Activated CD4-positive, alpha-beta memory T cell treated with anti-CD3 and anti-CD28 coated beads, Interleukin-2, amount 10 ng/mL, durations not matched to agents 7 days and 5 days (primary cell): ENCODE measurements at regions not wholly inside any gene's neighbourhood (a gene's known extent, or its start where the extent isn't known, plus 50 kb on each side); places are given as distances from the start of the nearest gene placed in this dataset.

ENCODE experiments used
- CTCF ChIA-PET: fragments of 350-600 bp; sonication (Branson Sonifier 250); formaldehyde crosslinking; loops from one replicate; lab custom pipeline; 2021; ENCODE audit warnings: antibody characterized with exemption, inconsistent platforms; lab: Charles Lee
- POLR2A ChIA-PET: fragments of 350-600 bp; sonication (Branson Sonifier 250); formaldehyde crosslinking; loops from one replicate; lab custom pipeline; 2021; ENCODE audit warnings: antibody characterized with exemption; lab: Charles Lee
- DNase-seq: peaks from one replicate; pipeline ENCODE4 v3.0.0-alpha.2; 2020
- H3K27ac Mint-ChIP-seq: one replicate; pipeline ENCODE4 v1.8.0; 2021; ENCODE audit warnings: mild to moderate bottlenecking, mixed read lengths
- H3K27me3 Mint-ChIP-seq: one replicate; pipeline ENCODE4 v1.8.0; 2021; ENCODE audit warnings: mixed read lengths
- H3K36me3 Mint-ChIP-seq: one replicate; pipeline ENCODE4 v1.8.0; 2021; ENCODE audit warnings: low read depth, mixed read lengths
- H3K4me1 Mint-ChIP-seq: one replicate; pipeline ENCODE4 v1.8.0; 2021; ENCODE audit warnings: mixed read lengths
- H3K4me3 Mint-ChIP-seq: one replicate; pipeline ENCODE4 v1.8.0; 2021; ENCODE audit warnings: mild to moderate bottlenecking, mixed read lengths
- H3K9me3 Mint-ChIP-seq: one replicate; pipeline ENCODE4 v1.8.0; 2021; ENCODE audit warnings: mixed read lengths

DNA sequence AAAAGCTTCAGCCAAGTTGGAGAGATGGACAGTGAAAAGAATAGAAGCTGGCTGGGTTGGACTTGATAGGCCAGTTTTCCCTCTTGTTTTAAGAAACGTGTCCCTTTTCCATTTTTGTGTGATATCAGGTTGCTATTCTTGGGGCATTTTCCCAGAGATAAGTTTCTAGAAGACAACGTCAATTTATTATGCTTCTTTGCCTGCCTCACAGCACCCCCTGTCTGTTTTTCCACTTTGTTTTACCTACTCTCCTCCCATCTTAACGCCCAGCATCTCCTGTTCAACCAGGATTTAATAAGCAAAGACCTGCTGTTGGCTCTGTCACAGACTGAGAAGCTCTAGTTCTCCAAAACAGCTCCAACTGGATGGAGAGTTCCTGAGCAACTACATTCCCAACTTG, 317.8 kb upstream of the ZNF521 start:
- CTCF ChIA-PET, result no interaction called here
- H3K27ac Mint-ChIP-seq, result no peak overlapping the region

DNA sequence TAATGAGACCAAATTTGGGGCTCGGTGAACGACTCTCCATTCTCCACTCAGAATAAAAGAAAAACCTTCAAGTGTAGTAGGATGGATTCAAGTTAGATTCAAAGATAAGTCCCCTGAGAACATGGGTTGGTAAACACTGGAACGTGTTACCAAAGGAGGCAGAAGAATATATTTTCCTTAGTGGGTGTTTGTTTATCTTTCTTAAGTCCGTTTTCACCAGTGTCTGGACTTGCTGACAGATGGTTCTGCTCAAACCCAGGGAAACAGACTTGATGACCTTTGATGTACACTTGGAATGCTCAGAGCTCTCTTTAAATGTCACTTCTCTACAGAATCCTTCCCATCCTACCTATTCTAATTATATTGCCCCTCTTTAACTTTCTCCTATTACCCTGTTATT, 310.3 kb upstream of the ZNF521 start:
- ChIA-PET POLR2A (no interaction called here), CTCF (no interaction called here)
- H3K9me3 Mint-ChIP-seq, result no peaks in the 10 kb centered on the region
- no peaks in the 10 kb centered on the region for H3K27me3 Mint-ChIP-seq
- no peak for DNase-seq
- H3K36me3 Mint-ChIP-seq, result no peaks in the 10 kb centered on the region
- H3K27ac Mint-ChIP-seq, result no peak overlapping the region
- H3K4me3 Mint-ChIP-seq, result no peak overlapping the region
- no peaks in the 10 kb centered on the region for H3K4me1 Mint-ChIP-seq

More for the DNA sequence above, 317.8 kb upstream of the ZNF521 start:
- no peak overlapping the region for H3K4me3 Mint-ChIP-seq
- DNase-seq, result no peak
- POLR2A ChIA-PET, result no interaction called here
- no peaks in the 10 kb centered on the region for H3K9me3 Mint-ChIP-seq
- H3K4me1 Mint-ChIP-seq, result no peaks in the 10 kb centered on the region
- no peaks in the 10 kb centered on the region for H3K36me3 Mint-ChIP-seq
- H3K27me3 Mint-ChIP-seq, result no peaks in the 10 kb centered on the region

DNA sequence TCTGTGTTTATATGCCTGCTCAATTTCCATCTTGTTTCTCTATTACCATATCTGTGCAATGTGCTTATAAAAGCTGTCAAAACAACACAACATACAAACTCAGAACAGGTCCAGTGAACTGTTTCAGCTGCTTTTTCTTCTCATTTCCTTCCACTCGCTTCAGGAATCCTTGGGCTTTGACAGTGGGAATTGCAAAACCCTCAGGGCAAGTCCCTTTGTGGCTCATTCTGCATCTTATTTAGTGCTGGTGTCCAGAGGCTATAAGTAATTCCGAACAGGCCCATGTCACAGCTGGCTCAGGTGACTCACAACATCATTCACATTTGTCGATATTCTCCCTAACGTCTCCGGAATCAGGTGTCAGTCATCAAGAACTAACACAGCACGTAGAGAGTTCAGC, 309.9 kb upstream of the ZNF521 start:
- POLR2A ChIA-PET, result no interaction called here

GRCh38 chr18:25659541-25659940, 307.6 kb upstream of the ZNF521 start:
- H3K36me3 Mint-ChIP-seq, result no peaks in the 10 kb centered on the region
- DNase-seq, result no peak
- ChIA-PET CTCF (no interaction called here), POLR2A (no interaction called here)
- no peak overlapping the region for H3K4me3 Mint-ChIP-seq
- no peaks in the 10 kb centered on the region for H3K27me3 Mint-ChIP-seq
- H3K9me3 Mint-ChIP-seq, result no peaks in the 10 kb centered on the region
- H3K4me1 Mint-ChIP-seq, result no peaks in the 10 kb centered on the region
- H3K27ac Mint-ChIP-seq, result no peak overlapping the region

More for the DNA sequence above, 309.9 kb upstream of the ZNF521 start:
- H3K27ac Mint-ChIP-seq, result no peak overlapping the region
- H3K4me3 Mint-ChIP-seq, result no peak overlapping the region
- no peaks in the 10 kb centered on the region for H3K27me3 Mint-ChIP-seq
- no peaks in the 10 kb centered on the region for H3K36me3 Mint-ChIP-seq
- no peak for DNase-seq
- CTCF ChIA-PET, result no interaction called here
- H3K9me3 Mint-ChIP-seq, result no peaks in the 10 kb centered on the region
- H3K4me1 Mint-ChIP-seq, result no peaks in the 10 kb centered on the region

DNA sequence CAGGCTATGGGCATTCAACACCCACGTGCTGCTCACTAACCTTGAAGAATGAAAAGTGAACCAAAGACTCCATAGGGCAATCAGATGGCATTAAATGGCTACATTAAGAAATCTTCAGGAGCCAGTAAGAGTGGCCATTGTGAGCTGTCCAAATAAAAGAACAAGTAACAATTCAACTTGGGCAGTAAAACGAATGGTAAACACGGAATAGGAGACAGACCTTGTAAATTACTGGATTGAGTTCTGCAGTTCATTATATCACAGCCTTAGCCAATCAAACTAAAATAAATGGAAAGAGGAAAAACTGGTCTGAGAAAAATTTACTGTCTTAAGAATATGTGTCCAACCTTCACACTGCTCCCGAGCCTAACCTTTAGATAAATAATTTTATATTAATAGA, 306.5 kb upstream of the ZNF521 start:
- H3K4me3 Mint-ChIP-seq, result no peak overlapping the region
- DNase-seq, result no peak
- H3K9me3 Mint-ChIP-seq, result no peaks in the 10 kb centered on the region
- no peaks in the 10 kb centered on the region for H3K4me1 Mint-ChIP-seq
- H3K36me3 Mint-ChIP-seq, result no peaks in the 10 kb centered on the region
- H3K27me3 Mint-ChIP-seq, result no peaks in the 10 kb centered on the region
- CTCF ChIA-PET, result no interaction called here
- H3K27ac Mint-ChIP-seq, result no peak overlapping the region
- POLR2A ChIA-PET, result no interaction called here

- DNase-seq, result no peak
- no peaks in the 10 kb centered on the region for H3K4me1 Mint-ChIP-seq
- no peaks in the 10 kb centered on the region for H3K27me3 Mint-ChIP-seq
- POLR2A ChIA-PET, result no interaction called here
- CTCF ChIA-PET, result no interaction called here
- no peaks in the 10 kb centered on the region for H3K36me3 Mint-ChIP-seq
- no peak overlapping the region for H3K4me3 Mint-ChIP-seq
- no peak overlapping the region for H3K27ac Mint-ChIP-seq
- peaks cover 1% of the 10 kb centered on the region for H3K9me3 Mint-ChIP-seq
Measured at GRCh38 chr18:25651553-25651952, 299.6 kb upstream of the ZNF521 start.

- ChIA-PET CTCF (no interaction called here), POLR2A (no interaction called here)
- DNase-seq, result no peak
- H3K9me3 Mint-ChIP-seq, result peaks cover 1% of the 10 kb centered on the region
- H3K4me3 Mint-ChIP-seq, result no peak overlapping the region
- H3K27ac Mint-ChIP-seq, result no peak overlapping the region
- H3K27me3 Mint-ChIP-seq, result no peaks in the 10 kb centered on the region
- H3K4me1 Mint-ChIP-seq, result no peaks in the 10 kb centered on the region
- no peaks in the 10 kb centered on the region for H3K36me3 Mint-ChIP-seq
Measured at GRCh38 chr18:25650201-25650941, 298.4 kb upstream of the ZNF521 start.

DNA sequence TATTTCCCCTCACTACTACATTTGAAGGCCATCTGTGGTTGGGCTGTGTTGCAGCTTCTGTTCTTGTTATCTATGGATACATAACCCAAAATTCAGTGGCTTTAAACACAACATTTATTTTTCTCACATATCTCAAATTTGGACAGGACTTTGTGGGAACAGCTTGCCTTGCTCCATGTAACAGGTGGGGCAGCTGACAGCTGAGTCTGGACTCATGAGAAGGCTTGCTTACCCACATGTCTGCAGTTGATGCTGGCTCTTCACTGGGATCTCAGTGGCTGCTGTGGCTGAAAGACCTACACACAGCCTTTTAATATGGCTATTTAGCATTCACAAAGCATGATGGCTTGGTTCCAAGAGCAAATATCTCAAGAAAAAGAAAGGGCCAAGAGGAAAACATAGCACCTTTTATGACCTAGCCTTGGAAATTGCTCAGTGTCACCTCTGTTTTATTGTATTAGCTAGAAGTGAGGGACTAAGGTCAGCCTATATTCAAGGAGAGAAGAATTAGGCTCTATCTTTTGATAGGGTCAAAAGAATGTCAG, 296.8 kb upstream of the ZNF521 start:
- no peak for DNase-seq
- H3K27me3 Mint-ChIP-seq, result no peaks in the 10 kb centered on the region
- H3K4me1 Mint-ChIP-seq, result no peaks in the 10 kb centered on the region
- CTCF ChIA-PET, result no interaction called here
- no peak overlapping the region for H3K27ac Mint-ChIP-seq
- peaks cover 1% of the 10 kb centered on the region for H3K9me3 Mint-ChIP-seq
- H3K4me3 Mint-ChIP-seq, result no peak overlapping the region
- POLR2A ChIA-PET, result no interaction called here
- H3K36me3 Mint-ChIP-seq, result no peaks in the 10 kb centered on the region

DNA sequence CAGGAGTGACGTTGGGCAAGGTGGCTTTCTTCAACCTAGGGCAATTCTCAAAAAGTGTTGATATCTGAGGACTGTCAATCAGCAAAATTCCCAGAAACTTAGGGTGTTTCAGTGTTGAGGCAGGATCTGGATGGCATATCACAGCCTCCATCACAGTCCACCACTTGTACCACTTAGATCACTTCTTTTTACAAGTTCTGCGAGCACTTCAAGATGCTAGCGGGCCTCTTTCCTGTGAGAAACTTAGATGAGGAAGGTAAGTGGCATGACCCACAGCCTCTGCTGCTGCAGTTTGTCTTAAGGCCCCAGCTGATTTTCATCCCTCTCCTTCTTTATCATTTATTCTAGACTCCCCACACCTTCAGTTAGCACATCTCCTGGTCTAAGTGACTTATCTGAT, 295.4 kb upstream of the ZNF521 start:
- ChIA-PET CTCF (no interaction called here), POLR2A (no interaction called here)

GRCh38 chr18:25646971-25647370, 295.0 kb upstream of the ZNF521 start:
- Mint-ChIP-seq H3K4me3 (no peak overlapping the region), H3K9me3 (peaks cover 1% of the 10 kb centered on the region), H3K27ac (no peak overlapping the region), H3K27me3 (no peaks in the 10 kb centered on the region), H3K4me1 (no peaks in the 10 kb centered on the region), H3K36me3 (no peaks in the 10 kb centered on the region)
- no peak for DNase-seq
- CTCF ChIA-PET, result no interaction called here
- POLR2A ChIA-PET, result no interaction called here

More for the DNA sequence above, 295.4 kb upstream of the ZNF521 start:
- H3K4me1 Mint-ChIP-seq, result no peaks in the 10 kb centered on the region
- no peak for DNase-seq
- no peaks in the 10 kb centered on the region for H3K36me3 Mint-ChIP-seq
- no peak overlapping the region for H3K27ac Mint-ChIP-seq
- no peaks in the 10 kb centered on the region for H3K27me3 Mint-ChIP-seq
- peaks cover 1% of the 10 kb centered on the region for H3K9me3 Mint-ChIP-seq
- H3K4me3 Mint-ChIP-seq, result no peak overlapping the region

DNA sequence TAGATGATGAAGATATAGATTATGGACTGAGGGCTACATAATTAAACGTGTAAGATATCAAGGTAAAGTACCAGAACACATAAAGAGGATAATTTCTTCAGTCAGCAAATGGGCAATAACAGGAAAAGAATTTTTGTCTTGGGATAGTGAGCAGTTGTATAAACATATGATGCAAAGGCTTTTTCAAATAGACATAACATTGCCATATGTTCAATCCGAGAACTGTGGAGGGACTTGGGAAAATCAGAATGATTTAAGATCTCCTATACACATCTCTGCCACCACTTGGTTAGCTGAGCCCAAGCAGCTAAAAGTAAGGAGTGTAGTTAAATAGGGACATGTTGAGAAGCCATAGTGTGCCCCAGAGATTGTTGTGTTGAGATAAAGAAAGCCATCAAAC, 287.6 kb upstream of the ZNF521 start:
- no peak for DNase-seq
- H3K27ac Mint-ChIP-seq, result no peak overlapping the region
- POLR2A ChIA-PET, result no interaction called here
- peaks cover 2% of the 10 kb centered on the region for H3K9me3 Mint-ChIP-seq
- no peaks in the 10 kb centered on the region for H3K4me1 Mint-ChIP-seq
- no peaks in the 10 kb centered on the region for H3K27me3 Mint-ChIP-seq
- CTCF ChIA-PET, result no interaction called here
- no peak overlapping the region for H3K4me3 Mint-ChIP-seq
- H3K36me3 Mint-ChIP-seq, result no peaks in the 10 kb centered on the region

DNA sequence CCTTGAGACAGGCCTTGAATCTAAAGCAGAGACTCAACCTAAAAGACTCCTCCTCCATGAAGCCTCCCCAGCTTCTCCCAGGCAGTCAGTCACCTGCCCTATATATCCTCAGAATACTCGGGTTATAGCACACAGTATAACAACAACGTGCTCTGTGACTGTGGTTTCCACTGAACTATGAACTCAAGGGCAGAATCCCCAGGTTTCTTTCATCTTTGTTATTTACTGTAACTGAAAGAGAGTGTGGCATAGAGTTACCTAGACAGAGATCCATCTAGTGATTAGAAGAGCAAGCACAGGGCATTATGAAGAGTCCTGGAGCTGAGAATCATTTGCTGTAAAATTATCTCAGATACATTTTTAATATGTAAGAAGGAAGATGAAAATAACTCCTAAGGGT, 281.6 kb upstream of the ZNF521 start:
- H3K36me3 Mint-ChIP-seq, result no peaks in the 10 kb centered on the region
- CTCF ChIA-PET, result no interaction called here
- no peaks in the 10 kb centered on the region for H3K27me3 Mint-ChIP-seq
- DNase-seq, result no peak
- H3K27ac Mint-ChIP-seq, result no peak overlapping the region
- H3K9me3 Mint-ChIP-seq, result peaks cover 4% of the 10 kb centered on the region
- no peaks in the 10 kb centered on the region for H3K4me1 Mint-ChIP-seq
- no peak overlapping the region for H3K4me3 Mint-ChIP-seq
- POLR2A ChIA-PET, result no interaction called here

DNA sequence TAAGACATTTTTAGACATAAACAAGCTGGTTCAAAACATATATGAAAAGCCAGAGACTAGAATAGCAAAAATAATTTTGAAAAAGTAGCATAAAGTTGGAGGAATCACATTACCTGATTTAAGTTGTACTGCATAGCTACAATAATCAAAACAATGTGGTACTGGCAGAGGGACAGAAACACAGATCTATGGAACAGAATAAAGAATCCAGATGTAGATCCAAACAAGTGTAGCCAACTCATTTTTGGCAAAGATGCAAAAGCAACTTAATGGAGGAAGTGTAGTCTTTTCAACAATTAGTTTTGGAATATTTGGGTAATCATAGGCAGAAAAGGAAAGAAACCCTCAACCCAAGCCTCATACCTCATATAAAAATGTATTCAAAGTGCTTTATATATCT, 278.7 kb upstream of the ZNF521 start:
- POLR2A ChIA-PET, result no interaction called here
- no peak overlapping the region for H3K4me3 Mint-ChIP-seq
- CTCF ChIA-PET, result no interaction called here

GRCh38 chr18:25621682-25622081, 269.7 kb upstream of the ZNF521 start:
- H3K9me3 Mint-ChIP-seq, result peaks cover 9% of the 10 kb centered on the region
- no peak overlapping the region for H3K4me3 Mint-ChIP-seq
- no peak for DNase-seq
- CTCF ChIA-PET, result no interaction called here
- H3K4me1 Mint-ChIP-seq, result no peaks in the 10 kb centered on the region
- POLR2A ChIA-PET, result no interaction called here
- no peaks in the 10 kb centered on the region for H3K36me3 Mint-ChIP-seq
- H3K27ac Mint-ChIP-seq, result no peak overlapping the region
- no peaks in the 10 kb centered on the region for H3K27me3 Mint-ChIP-seq

More for the DNA sequence above, 278.7 kb upstream of the ZNF521 start:
- Mint-ChIP-seq H3K27ac (no peak overlapping the region), H3K4me1 (no peaks in the 10 kb centered on the region), H3K27me3 (no peaks in the 10 kb centered on the region), H3K36me3 (no peaks in the 10 kb centered on the region), H3K9me3 (peaks cover 12% of the 10 kb centered on the region)
- no peak for DNase-seq
